Stomach (tissue), 4 donors: ENCODE measurements at regions not wholly inside any gene's neighbourhood (a gene's known extent, or its start where the extent isn't known, plus 50 kb on each side); places are given as distances from the start of the nearest gene placed in this dataset.

Experiments used
- POLR2A ChIP-seq, 4 donors: fragments of 450-650 bp; IDR thresholded peaks; one replicate each; pipeline ENCODE4 v1.6.1; 2016; ENCODE audit warnings: antibody characterized with exemption in 4 of 4, control low read depth in 2 of 4, mild to moderate bottlenecking in 1 of 4, moderate library complexity in 1 of 4
- TF ChIP-seq, protein P1 (sequence below), 7 experiments: fragments of 450-650 bp in 4 of 7; fragments of 200-600 bp in 3 of 7; sonication (generic) in 3 of 7; IDR thresholded peaks; one replicate each; pipeline ENCODE4 v1.5.1; 2016 to 2019; ENCODE audit warnings: antibody characterized with exemption in 7 of 7, control low read depth in 2 of 7, mild to moderate bottlenecking in 1 of 7

DNA sequence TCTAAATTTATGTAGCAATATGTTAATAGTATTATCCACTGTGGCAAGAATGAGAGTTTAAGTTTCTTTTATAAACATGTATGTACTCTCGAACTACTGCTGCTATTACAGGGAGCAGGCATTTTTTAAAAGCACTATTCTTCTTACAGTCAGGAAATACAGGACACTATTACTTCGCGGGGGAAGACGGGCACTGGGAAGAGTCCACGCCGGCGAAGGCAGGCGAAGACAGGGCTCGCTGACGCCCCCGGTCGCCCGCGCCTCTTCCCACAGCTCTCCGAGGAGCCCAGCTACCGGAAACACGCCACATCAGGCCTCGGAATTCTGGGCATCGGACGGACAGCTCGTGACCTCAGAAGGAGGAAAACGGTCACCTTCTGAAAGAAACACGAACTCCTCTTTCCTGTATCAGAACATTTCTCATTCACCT lies 90.2 kb downstream of the FAM161A start:
- TF ChIP-seq, protein P1, sequence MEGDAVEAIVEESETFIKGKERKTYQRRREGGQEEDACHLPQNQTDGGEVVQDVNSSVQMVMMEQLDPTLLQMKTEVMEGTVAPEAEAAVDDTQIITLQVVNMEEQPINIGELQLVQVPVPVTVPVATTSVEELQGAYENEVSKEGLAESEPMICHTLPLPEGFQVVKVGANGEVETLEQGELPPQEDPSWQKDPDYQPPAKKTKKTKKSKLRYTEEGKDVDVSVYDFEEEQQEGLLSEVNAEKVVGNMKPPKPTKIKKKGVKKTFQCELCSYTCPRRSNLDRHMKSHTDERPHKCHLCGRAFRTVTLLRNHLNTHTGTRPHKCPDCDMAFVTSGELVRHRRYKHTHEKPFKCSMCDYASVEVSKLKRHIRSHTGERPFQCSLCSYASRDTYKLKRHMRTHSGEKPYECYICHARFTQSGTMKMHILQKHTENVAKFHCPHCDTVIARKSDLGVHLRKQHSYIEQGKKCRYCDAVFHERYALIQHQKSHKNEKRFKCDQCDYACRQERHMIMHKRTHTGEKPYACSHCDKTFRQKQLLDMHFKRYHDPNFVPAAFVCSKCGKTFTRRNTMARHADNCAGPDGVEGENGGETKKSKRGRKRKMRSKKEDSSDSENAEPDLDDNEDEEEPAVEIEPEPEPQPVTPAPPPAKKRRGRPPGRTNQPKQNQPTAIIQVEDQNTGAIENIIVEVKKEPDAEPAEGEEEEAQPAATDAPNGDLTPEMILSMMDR (IDR thresholded peaks at IDR 0.05), result no peak
- no peak for TF ChIP-seq POLR2A (IDR thresholded peaks at IDR 0.05)
